BE2C (cell line): ENCODE measurements at regions not wholly inside any gene's neighbourhood (a gene's known extent, or its start where the extent isn't known, plus 50 kb on each side); places are given as distances from the start of the nearest gene placed in this dataset.
A peak's percentile ranks its signal among the peaks of the same experiment; 100 is the strongest.

Experiments used
- DNase-seq: peaks from one replicate; pipeline ENCODE4 v3.0.0-alpha.2; 2020
- H3K27me3 ChIP-seq: fragments of 250-450 bp; sonication (Bioruptor Pico); 2 replicates; pipeline ENCODE4 v1.5.1; 2020; ENCODE audit warnings: mild to moderate bottlenecking
- H3K36me3 ChIP-seq: fragments of 250-450 bp; sonication (Bioruptor Pico); 2 replicates; pipeline ENCODE4 v1.5.1; 2020; ENCODE audit warnings: mild to moderate bottlenecking
- H3K4me1 ChIP-seq: fragments of 250-450 bp; sonication (Bioruptor Pico); 2 replicates; pipeline ENCODE4 v1.5.1; 2020
- H3K4me3 ChIP-seq: 2 replicates; pipeline ENCODE4 v1.5.1; 2011; ENCODE audit warnings: low read depth, low read length
- H3K9me3 ChIP-seq: fragments of 250-450 bp; sonication (Bioruptor Pico); 2 replicates; pipeline ENCODE4 v1.5.1; 2020
- CTCF ChIP-seq: IDR thresholded peaks from 2 replicates; pipeline ENCODE4 v1.5.1; 2012; ENCODE audit warnings: mild to moderate bottlenecking, low read depth, low read length

GRCh38 chr10:28408237-28408777, 105.4 kb upstream of the MPP7 start:
- Histone ChIP-seq H3K4me3 (no peak overlapping the region), H3K36me3 (no peaks in the 10 kb centered on the region), H3K27me3 (no peaks in the 10 kb centered on the region), H3K4me1 (no peaks in the 10 kb centered on the region), H3K9me3 (no peaks in the 10 kb centered on the region)
- TF ChIP-seq CTCF, result no peak
- DNase-seq, result no peak

GRCh38 chr10:28410420-28411135, 107.7 kb upstream of the MPP7 start:
- no peaks in the 10 kb centered on the region for H3K9me3 ChIP-seq
- TF ChIP-seq CTCF, result peak; percentile 42
- H3K4me3 ChIP-seq, result no peak overlapping the region
- no peaks in the 10 kb centered on the region for H3K27me3 ChIP-seq
- no peaks in the 10 kb centered on the region for H3K4me1 ChIP-seq
- no peaks in the 10 kb centered on the region for H3K36me3 ChIP-seq
- no peak for DNase-seq

- DNase-seq, result no peak
- H3K4me1 ChIP-seq, result no peaks in the 10 kb centered on the region
Measured at GRCh38 chr10:28411136-28411460, 108.2 kb upstream of the MPP7 start.

GRCh38 chr10:28411648-28412047, 108.8 kb upstream of the MPP7 start:
- no peak overlapping the region for H3K4me3 ChIP-seq
- H3K9me3 ChIP-seq, result no peaks in the 10 kb centered on the region
- no peaks in the 10 kb centered on the region for H3K36me3 ChIP-seq
- H3K27me3 ChIP-seq, result no peaks in the 10 kb centered on the region
- no peaks in the 10 kb centered on the region for H3K4me1 ChIP-seq
- DNase-seq, result no peak
- TF ChIP-seq CTCF, result no peak

More at GRCh38 chr10:28411136-28411460, 108.2 kb upstream of the MPP7 start:
- Histone ChIP-seq H3K4me3 (no peak overlapping the region), H3K9me3 (no peaks in the 10 kb centered on the region), H3K36me3 (no peaks in the 10 kb centered on the region), H3K27me3 (no peaks in the 10 kb centered on the region)
- TF ChIP-seq CTCF, result no peak

GRCh38 chr10:28418069-28418468, 114.8 kb upstream of the WAC start:
- Histone ChIP-seq H3K27me3 (no peaks in the 10 kb centered on the region), H3K4me1 (no peaks in the 10 kb centered on the region), H3K9me3 (no peaks in the 10 kb centered on the region), H3K36me3 (no peaks in the 10 kb centered on the region), H3K4me3 (no peak overlapping the region)
- no peak for DNase-seq
- no peak for TF ChIP-seq CTCF

GRCh38 chr10:28425422-28425821, 107.5 kb upstream of the WAC start:
- Histone ChIP-seq H3K36me3 (no peaks in the 10 kb centered on the region), H3K4me3 (no peak overlapping the region), H3K9me3 (no peaks in the 10 kb centered on the region), H3K4me1 (no peaks in the 10 kb centered on the region), H3K27me3 (no peaks in the 10 kb centered on the region)
- no peak for DNase-seq
- no peak for TF ChIP-seq CTCF
